HG03064 (cell line): ENCODE measurements at regions not wholly inside any gene's neighbourhood (a gene's known extent, or its start where the extent isn't known, plus 50 kb on each side); places are given as distances from the start of the nearest gene placed in this dataset.

Experiments used
- ATAC-seq: cut with Tn5 transposase; IDR thresholded peaks from one replicate; pipeline ENCODE4 v1.9.1; 2021; ENCODE audit warnings: low read depth; ENCODE audit not compliant: unreplicated experiment

DNA sequence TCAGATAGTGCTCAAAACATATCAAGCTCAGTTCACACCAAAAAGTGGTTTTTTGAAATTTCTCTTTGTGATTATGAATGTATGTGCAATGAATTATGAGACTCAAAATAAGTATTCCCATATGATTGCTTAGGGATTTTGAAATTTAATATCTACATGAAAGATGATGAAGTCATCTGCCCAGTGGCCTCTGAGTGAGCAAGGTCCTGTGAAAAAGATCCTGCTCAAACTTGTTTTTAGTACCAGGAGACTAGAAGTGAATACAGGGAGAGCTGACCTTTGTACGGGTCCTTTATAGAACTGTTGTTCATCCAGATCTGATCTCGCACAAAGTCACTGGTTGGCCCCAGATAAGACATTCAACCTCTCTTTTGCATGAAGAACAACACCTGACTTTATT lies 151.9 kb upstream of the MAF start:
- ATAC-seq = no peak

- ATAC-seq = no peak
These were observed 151.1 kb upstream of the MAF start for GRCh38 chr16:79751471-79752184.

- ATAC-seq = no peak
These were observed 149.8 kb upstream of the MAF start for GRCh38 chr16:79750311-79750710.

DNA sequence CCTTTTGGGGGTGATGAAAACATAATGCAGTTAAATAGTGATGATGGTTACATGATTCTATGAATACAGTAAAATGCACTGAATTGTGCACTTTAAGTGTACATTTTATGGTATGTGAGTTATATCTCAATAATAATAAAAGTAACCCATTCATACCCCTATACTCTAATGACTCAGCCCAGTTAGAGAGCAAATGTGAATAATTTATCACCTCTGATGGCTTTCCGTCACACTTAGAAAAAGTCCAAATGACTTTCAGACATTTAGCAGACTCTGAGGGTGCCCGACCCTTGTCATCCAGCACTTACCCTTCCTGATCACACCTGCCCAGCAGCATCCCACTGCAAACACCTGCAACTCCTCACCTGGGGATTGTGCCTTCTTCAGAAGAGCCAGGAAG lies 148.1 kb upstream of the MAF start:
- ATAC-seq = no peak

DNA sequence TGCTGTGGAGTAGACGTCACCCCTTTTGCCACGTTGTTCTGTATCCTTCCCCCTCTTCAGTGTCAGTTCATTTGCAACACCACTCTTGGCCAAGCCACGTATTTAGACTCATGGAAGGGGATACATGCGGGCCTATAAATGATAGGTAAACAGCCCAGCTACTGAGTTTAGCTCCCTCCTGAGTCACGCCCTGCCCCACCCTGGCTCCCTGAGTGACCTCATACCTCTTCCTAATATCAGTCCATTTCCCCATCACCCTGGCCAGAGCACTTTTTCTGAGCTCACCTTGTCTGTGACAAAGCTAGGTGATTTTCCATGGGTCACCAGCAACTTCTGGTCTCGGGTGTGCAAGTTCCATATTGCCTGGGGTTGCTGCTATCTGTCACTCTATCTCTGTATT lies 147.2 kb upstream of the MAF start:
- no peak for ATAC-seq

- no peak for ATAC-seq
These were observed 139.7 kb upstream of the MAF start for GRCh38 chr16:79740252-79740651.

DNA sequence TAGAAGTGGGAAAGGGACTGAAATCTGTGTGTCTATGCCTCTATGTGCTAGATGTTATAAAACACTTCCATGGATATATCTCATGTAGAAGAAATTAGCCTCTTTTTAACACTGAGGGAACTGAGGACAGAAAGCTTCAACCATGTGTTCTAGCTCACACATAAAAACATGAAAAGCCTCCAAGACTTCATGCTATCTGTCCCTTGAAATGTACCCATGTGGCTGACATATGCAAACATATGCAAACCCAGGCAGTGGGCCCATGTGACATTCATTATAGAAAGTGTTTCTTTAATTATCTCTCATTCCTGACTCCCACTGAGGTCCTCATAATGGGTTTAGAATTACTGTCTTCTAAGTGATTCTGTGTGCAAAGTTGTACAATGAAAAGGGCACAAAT lies 134.7 kb upstream of the MAF start:
- no peak for ATAC-seq

DNA sequence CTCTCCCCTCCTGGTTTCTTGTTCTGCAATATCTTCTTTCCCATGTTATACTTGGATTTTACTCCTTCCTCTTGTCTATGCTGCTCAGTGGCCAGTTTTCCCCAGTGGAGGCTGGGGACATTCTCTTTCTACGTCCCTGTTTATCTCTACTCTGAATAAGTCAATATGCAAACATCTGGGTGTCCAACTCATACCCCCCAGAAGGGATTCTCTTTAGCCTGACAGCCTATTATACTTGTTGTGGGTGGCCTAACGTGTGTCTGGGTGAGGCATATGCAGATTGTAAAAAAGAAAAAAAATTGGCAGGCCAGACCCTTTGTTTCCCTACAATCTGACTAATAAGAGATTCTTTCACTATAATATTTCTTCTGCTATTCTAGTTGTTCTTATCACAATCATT lies 134.2 kb upstream of the MAF start:
- no peak for ATAC-seq

DNA sequence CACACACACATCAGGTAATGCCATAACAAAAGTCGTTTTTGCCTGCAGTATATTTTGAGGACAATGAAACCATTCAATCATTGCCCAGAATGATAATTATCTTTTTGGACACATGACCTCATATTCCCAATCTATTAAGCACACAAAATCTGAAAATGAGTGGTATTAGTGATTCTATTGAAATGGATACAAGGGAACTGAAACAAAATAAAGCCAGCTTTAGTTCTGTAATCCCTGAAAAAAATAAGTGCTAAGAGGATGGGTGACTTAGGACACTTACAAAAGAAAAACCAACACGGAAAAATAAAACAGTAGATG lies 128.3 kb upstream of the MAF start:
- no peak for ATAC-seq

DNA sequence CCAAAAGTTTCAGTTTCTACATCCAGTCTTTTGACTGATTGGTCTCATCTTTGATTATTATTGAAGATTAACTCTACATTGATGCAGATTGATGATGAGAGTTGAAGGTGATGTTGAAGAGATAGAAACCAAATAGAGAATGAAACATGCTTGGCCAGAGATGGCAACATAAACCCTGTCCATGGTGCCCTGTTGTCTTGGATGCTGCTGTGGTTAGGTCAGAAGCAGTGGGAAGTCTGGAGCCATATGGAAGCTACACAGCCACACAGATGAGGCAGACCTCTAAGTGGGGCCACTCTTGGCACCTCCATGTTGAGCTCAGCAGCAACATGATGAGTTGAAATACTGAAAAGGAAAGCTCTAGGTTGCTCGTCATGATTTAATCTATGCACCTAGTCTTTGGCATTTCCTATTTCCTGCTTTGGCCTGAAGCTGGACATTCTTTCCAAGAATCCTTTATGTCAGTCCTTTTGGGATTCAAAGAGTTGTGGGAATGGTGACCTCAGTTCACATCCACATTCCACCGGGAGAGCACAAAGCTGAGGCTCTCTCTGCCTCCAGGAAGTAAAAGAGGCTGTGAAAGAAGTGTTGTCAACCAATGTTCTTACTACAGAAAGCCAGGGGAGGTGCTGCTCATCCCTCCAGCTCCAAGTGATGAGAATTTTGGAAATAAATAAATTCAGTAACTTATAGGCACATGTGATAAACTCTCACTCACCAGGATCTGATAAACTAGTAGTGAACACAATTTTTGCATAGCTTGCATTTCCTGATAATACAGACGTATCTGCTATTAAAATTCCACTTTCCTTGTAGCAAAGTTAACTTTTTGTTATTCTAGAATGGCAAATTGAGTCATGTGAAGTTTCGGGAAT lies 127.7 kb upstream of the MAF start:
- ATAC-seq = no peak

DNA sequence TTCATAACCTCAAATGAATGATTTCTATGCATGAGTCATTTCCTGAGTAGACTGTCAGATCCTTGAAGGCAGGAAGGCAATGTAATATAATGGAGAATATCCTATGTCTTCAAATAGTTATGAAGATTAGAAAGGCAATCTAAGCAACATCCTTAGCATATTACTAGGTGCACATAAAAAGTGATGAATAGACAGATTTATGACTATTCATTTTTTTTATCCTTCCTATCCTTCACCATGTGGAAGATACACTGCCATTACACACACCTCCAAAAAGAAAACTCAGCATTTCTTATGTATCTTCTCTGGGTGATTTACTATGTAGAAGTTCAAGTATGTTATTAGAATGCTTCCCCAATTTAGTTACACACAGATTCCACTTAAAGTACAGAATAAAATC lies 126.4 kb upstream of the MAF start:
- no peak for ATAC-seq

GRCh38 chr16:79725051-79725450 lies 124.5 kb upstream of the MAF start:
- no peak for ATAC-seq

- ATAC-seq = no peak
These were observed 123.1 kb upstream of the MAF start for GRCh38 chr16:79723583-79724168.

- no peak for ATAC-seq
These were observed 120.7 kb upstream of the MAF start for GRCh38 chr16:79721270-79721669.

GRCh38 chr16:79717333-79718137 lies 117.0 kb upstream of the MAF start:
- ATAC-seq = no peak

- ATAC-seq = no peak
These were observed 116.3 kb upstream of the MAF start for GRCh38 chr16:79716645-79717332.

- no peak for ATAC-seq
These were observed 114.5 kb upstream of the MAF start for GRCh38 chr16:79715061-79715460.

DNA sequence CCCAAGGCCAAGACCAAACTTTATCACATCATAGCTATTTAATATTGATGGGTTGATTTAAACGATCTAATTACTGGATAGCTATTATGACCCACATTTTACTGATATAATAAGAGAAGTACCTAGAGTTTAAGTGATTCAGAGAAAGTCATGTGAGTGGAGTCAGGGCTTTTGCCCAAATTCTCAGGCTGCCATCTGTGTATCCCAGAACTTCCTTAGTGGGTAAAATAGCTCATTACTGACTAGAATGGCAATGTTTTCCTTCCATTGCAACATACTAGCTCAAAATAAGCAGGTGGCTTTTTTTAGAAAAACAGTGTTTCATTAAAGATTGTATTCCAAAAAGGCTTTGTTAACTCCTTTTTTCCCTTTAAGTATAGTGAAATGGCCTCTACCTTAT lies 113.9 kb upstream of the MAF start:
- ATAC-seq = no peak

DNA sequence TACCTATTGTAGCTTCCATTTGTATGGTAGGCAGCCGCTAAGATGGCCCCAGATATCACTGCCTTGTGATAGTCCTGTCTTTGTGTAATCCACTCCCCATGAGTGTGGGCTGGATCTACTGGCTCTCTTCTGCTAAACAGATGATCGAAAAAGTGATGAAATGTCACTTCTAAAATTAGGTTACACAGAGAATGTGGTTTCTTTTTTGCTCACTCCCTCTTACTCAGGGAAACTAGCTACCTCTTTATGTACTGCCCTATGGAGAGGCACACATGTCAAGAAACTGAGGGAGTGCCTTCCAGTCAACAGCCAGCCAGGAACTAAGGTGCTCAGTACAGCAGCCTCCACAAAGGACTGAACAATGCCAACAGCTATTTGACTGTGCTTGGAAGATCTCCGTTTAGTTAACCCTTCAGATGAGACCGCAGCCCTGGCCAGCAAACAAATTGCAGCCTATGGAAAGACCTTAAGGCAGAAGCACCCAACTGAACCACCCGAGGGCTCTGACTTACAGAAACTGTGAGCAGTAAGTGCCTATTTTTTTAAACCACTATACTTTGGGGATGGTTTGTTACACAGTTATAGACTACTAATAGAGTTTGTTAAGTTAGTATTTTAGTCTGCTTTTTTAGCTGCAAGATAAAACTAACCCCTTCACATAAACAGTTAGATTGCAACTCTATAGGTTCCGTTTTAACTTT lies 113.2 kb upstream of the MAF start:
- no peak for ATAC-seq

DNA sequence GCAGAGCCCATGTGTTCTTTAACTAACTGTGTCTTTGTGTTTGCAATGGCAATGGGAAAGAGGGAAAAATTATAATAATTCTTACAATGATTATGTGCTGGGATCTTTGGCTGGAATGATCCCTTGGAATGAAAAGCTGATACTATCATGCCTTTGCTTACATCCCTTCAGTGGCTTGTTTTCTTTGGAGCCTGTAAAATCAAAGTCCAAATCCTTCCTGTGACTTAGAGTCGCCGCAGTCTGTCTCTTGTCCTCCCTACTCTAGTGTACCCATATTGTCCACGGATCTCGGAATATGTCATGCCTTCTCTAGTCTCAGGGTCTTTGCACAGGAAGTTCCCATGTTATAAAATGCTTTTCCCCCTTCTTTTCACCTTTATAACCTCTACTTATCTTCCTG lies 111.7 kb upstream of the MAF start:
- no peak for ATAC-seq
